Right atrium auricular region (tissue), 2 donors: ENCODE measurements at regions not wholly inside any gene's neighbourhood (a gene's known extent, or its start where the extent isn't known, plus 50 kb on each side); places are given as distances from the start of the nearest gene placed in this dataset.
"Not testable (repeated sequence)": the region's sequence is repeated elsewhere in the genome, so short reads cannot be mapped to it uniquely, and the experiment has no call there.

Experiments
- DNase-seq: peaks from one replicate; pipeline ENCODE4 v3.0.0-alpha.2; 2019; ENCODE audit warnings: low spot score
- H3K27ac ChIP-seq, 2 donors: fragments of 200-600 bp; sonication (generic); 1 replicate in 1 of 2; 2 replicates in 1 of 2; pipeline ENCODE4 v1.5.1; 2016 to 2019
- H3K27me3 ChIP-seq, 2 donors: fragments of 200-600 bp; sonication (generic); one replicate each; pipeline versions ENCODE4 v1.5.1 to v1.6.0; 2017 to 2019
- H3K36me3 ChIP-seq: fragments of 200-600 bp; sonication (generic); one replicate; pipeline ENCODE4 v1.5.1; 2016
- H3K4me1 ChIP-seq, 2 donors: fragments of 200-600 bp; sonication (generic); one replicate each; pipeline versions ENCODE4 v1.5.1 to v1.6.0; 2017 to 2019
- H3K4me3 ChIP-seq, 2 donors: fragments of 200-600 bp; sonication (generic); 1 replicate in 1 of 2; 2 replicates in 1 of 2; pipeline ENCODE4 v1.5.1; 2017 to 2019; ENCODE audit warnings: mild to moderate bottlenecking in 1 of 2, moderate library complexity in 1 of 2
- H3K9me3 ChIP-seq, 2 donors: fragments of 200-600 bp; sonication (generic); one replicate each; pipeline ENCODE4 v1.5.1; 2019
- TF ChIP-seq, protein P1 (sequence below), 2 donors: fragments of 200-600 bp; sonication (generic); IDR thresholded peaks; one replicate each; pipeline ENCODE4 v1.5.1; 2019; ENCODE audit warnings: antibody characterized with exemption in 2 of 2

DNA sequence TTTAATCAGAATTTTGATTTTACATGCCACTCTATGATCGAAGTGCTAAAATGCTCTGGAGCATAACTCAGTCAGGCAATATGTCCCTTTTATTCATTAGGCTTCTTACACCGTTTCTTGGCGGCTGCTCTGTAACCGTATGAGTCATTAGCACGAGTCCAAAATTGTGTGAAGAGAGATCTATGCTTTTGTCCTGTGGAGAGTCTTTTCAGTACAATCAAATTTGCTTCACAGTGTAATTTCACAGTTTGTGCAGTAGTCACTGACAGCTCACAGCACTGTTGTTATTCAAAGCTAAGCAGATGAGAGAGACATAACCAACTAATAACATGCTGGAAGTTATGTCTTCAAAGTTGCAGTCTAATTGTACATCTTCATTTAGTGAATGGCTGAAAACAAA, 167.8 kb downstream of the PCDH10 start:
- Histone ChIP-seq H3K27me3 (no peaks in the 10 kb centered on the region), H3K27ac (no peak overlapping the region), H3K4me1 (no peaks in the 10 kb centered on the region), H3K36me3 (no peaks in the 10 kb centered on the region), H3K9me3 (no peaks in the 10 kb centered on the region), H3K4me3 (no peak overlapping the region)
- no peak for DNase-seq
- TF ChIP-seq, protein P1, sequence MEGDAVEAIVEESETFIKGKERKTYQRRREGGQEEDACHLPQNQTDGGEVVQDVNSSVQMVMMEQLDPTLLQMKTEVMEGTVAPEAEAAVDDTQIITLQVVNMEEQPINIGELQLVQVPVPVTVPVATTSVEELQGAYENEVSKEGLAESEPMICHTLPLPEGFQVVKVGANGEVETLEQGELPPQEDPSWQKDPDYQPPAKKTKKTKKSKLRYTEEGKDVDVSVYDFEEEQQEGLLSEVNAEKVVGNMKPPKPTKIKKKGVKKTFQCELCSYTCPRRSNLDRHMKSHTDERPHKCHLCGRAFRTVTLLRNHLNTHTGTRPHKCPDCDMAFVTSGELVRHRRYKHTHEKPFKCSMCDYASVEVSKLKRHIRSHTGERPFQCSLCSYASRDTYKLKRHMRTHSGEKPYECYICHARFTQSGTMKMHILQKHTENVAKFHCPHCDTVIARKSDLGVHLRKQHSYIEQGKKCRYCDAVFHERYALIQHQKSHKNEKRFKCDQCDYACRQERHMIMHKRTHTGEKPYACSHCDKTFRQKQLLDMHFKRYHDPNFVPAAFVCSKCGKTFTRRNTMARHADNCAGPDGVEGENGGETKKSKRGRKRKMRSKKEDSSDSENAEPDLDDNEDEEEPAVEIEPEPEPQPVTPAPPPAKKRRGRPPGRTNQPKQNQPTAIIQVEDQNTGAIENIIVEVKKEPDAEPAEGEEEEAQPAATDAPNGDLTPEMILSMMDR (IDR thresholded peaks at IDR 0.05) = no peak

DNA sequence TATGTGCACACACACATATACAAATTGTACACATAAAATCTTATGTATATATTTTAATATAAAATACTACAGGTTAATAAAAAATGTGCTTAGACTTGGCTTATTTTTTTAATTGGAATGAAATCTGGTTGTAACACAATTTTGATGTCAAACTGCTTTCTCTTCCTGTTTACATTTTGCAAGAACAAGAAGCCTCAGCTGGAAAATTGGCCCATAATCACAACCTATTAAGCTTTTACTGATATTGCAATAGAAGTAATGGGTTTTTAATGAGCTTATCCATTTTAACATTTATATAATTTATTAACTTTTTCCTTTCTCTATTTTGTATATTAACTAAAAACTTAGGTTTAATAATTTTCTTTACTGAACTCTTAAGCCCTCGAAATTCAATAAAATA, 165.9 kb downstream of the PCDH10 start:
- no peaks in the 10 kb centered on the region for H3K27me3 ChIP-seq
- TF ChIP-seq, protein P1 (IDR thresholded peaks at IDR 0.05) = no peak
- H3K4me1 ChIP-seq = no peaks in the 10 kb centered on the region
- no peak overlapping the region for H3K27ac ChIP-seq
- no peaks in the 10 kb centered on the region for H3K36me3 ChIP-seq
- H3K4me3 ChIP-seq = no peak overlapping the region
- no peak for DNase-seq
- H3K9me3 ChIP-seq = no peaks in the 10 kb centered on the region

DNA sequence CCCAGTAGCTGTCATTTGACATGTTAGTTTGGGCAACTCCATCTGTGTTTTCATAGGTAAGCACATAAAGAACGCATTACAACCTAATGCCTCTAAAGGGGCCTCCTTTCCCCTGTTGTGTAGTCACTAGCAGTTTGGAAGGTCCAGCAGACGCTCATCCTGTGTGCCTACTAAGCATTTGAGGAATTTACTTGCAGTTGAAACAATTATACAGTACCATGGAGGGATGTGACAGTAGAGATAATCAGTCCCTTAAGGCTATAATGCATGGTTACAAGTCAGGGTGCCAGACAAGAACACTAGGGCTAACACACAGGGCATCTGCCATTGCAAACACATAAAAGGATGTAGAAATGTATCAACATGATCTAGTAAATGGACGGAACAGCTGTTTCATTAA, 138.3 kb downstream of the PCDH10 start:
- DNase-seq = no peak
- H3K4me3 ChIP-seq = no peak overlapping the region
- no peaks in the 10 kb centered on the region for H3K27me3 ChIP-seq
- no peaks in the 10 kb centered on the region for H3K36me3 ChIP-seq
- H3K4me1 ChIP-seq = no peaks in the 10 kb centered on the region
- TF ChIP-seq, protein P1 (IDR thresholded peaks at IDR 0.05) = no peak
- H3K9me3 ChIP-seq = no peaks in the 10 kb centered on the region
- no peak overlapping the region for H3K27ac ChIP-seq

DNA sequence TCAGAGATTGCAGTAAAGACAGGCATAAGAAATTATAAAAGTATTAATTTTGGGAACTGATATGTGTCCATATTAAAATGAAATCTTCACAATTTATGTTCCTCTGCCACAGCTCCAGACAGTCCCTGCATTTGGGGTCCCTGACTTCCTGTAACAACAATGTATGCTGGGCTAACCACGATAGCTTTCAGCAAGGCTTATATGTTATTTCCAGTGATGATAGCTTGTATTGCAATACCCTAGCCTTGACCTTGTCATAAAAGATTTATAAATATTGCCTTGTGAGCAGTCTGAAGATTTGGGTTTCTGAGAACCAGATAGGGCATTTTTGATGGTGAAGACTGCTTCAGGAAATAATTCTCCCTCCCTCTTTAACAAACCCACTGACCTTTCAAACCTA, 129.5 kb downstream of the PCDH10 start:
- no peaks in the 10 kb centered on the region for H3K9me3 ChIP-seq
- no peaks in the 10 kb centered on the region for H3K27me3 ChIP-seq
- H3K27ac ChIP-seq = no peak overlapping the region
- no peak overlapping the region for H3K4me3 ChIP-seq
- no peaks in the 10 kb centered on the region for H3K36me3 ChIP-seq
- DNase-seq = no peak
- TF ChIP-seq, protein P1 (IDR thresholded peaks at IDR 0.05) = no peak
- no peaks in the 10 kb centered on the region for H3K4me1 ChIP-seq

DNA sequence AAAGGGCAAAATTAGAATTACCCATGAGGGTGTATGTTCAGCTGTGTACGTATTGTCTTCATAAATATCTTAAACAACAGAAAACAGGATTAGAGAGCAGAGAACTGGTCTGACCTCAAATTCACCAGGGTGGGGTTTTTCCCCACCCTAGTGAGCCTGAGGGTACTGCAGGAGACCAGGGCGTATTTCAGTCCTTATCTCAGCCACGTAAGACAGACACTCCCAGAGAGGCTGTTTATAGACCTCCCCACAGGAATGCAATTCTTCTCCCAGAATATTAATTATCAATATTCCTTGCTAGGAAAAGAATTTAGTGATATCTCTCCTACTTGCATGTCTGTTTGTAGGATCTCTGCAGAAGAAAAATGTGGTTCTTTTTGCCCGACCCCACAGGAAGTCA, 128.8 kb downstream of the PCDH10 start:
- H3K27me3 ChIP-seq, DNase-seq, H3K4me3 ChIP-seq: not testable (repeated sequence)

DNA sequence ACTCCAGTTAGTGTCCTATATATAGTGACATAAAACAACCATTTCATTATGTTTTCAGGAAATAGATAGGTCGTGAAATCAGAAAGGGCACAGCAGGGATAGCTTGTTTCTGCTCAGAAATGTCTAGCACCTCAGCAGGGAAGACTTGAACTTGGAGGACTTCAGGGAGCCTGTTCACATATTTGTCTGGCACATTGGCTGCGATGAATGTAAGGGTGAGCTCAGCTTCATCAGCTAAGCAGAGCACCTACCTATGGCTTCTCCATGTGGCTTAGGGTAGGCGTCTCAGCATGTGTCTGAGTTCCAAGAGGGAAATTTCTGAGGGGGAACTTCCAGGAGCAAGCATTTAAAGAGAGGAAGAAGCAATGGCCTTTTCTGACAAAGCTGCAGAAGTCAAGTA, 126.2 kb downstream of the PCDH10 start:
- TF ChIP-seq, protein P1 (IDR thresholded peaks at IDR 0.05) = no peak
- Histone ChIP-seq H3K27me3 (no peaks in the 10 kb centered on the region), H3K4me1 (no peaks in the 10 kb centered on the region), H3K4me3 (no peak overlapping the region), H3K36me3 (no peaks in the 10 kb centered on the region), H3K9me3 (no peaks in the 10 kb centered on the region), H3K27ac (no peak overlapping the region)
- DNase-seq = no peak

More for the DNA sequence above, 128.8 kb downstream of the PCDH10 start:
- not testable (repeated sequence) for H3K36me3 ChIP-seq, H3K9me3 ChIP-seq, H3K4me1 ChIP-seq, H3K27ac ChIP-seq
